ENCODE measurements at regions not wholly inside any gene's neighbourhood (a gene's known extent, or its start where the extent isn't known, plus 50 kb on each side); places are given as distances from the start of the nearest gene placed in this dataset.

DNA sequence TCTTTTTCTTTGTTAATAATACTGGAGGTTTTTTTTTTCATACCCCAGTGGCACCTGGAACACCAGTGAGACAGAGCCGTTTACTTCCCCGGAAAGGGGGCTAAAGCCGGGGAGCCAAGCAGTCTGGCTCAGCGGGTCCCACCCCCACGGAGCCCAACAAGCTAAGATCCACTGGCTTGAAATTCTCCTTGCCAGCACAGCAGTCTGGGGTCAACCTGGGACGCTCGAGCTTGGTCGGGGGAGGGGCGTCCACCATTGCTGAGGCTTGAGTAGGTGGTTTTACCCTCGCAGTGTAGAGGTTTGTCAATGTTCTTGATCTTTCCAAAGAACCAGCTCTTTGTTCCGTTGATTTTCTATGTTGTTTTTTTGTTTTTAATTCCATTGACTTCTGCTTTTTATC lies 94.6 kb upstream of the DIAPH3 start:
- H3K27me3 ChIP-seq (replicated peaks in 1 of 4; ENCODE audit: control extremely low read depth in 1 of 4, control insufficient read depth in 3 of 4, insufficient read depth in 4 of 4, low read length in 3 of 4) = peaks cover 0 to 5% (median 0%) of the 10 kb centered on the region in 4 experiments
- no peak overlapping the region for H3K4me2 ChIP-seq (replicated peaks; ENCODE audit: low read depth, low read length, poor library complexity, severe bottlenecking)
- H3K27ac ChIP-seq (ENCODE audit: low read length in 2 of 2) = no peak overlapping the region
- no peak overlapping the region for H3K4me3 ChIP-seq (ENCODE audit: control extremely low read depth in 1 of 5, extremely low read depth in 1 of 5, insufficient read depth in 1 of 5, low read depth in 2 of 5, low read length in 4 of 5)
- no peak overlapping the region for H2AFZ ChIP-seq (ENCODE audit: insufficient read depth, low read depth, low read length, poor library complexity, severe bottlenecking)
- H3K9me3 ChIP-seq (ENCODE audit: control extremely low read depth in 1 of 3, control insufficient read depth in 2 of 3, insufficient read depth in 1 of 3, low read length in 2 of 3) = peaks cover 0 to 3% (median 0%) of the 10 kb centered on the region in 3 donors
- Mint-ChIP-seq H3K4me3 (no peak overlapping the region), H3K27ac (no peak overlapping the region), H3K4me1 (no peaks in the 10 kb centered on the region), H3K27me3 (peaks cover 13% of the 10 kb centered on the region), H3K9me3 (ENCODE audit: insufficient read depth) (no peaks in the 10 kb centered on the region)
- H3K9ac ChIP-seq (ENCODE audit: low read length) = no peak overlapping the region
- no peaks in the 10 kb centered on the region for H3K79me2 ChIP-seq (ENCODE audit: control insufficient read depth, insufficient read depth, low read length)
- DNase-seq (no peak), ATAC-seq (ENCODE audit: low read depth) (no peak)
- POLR2A ChIA-PET = no interaction called here
- intact Hi-C loops (cut with micrococcal nuclease) = no loop called here
- no peaks in the 10 kb centered on the region for H4K20me1 ChIP-seq (ENCODE audit: control insufficient read depth, insufficient read depth, low read length, poor library complexity, severe bottlenecking)
- 89% methylated on average over 5 of the region's 11 CpGs for WGBS (ENCODE audit: insufficient coverage)
- no peaks in the 10 kb centered on the region for H3K4me1 ChIP-seq (ENCODE audit: control insufficient read depth in 2 of 2, insufficient read depth in 2 of 2, low read length in 2 of 2)
- H3K36me3 ChIP-seq (replicated peaks in 1 of 2; ENCODE audit: control extremely low read depth in 1 of 2, control insufficient read depth in 1 of 2, extremely low read depth in 1 of 2, insufficient read depth in 2 of 2, low read length in 1 of 2) = no peaks in the 10 kb centered on the region
- CTCF ChIA-PET = no interaction called here
- TF ChIP-seq CTCF (IDR thresholded peaks at IDR 0.05) (no peak), EZH2 (IDR thresholded peaks at IDR 0.05; ENCODE audit: borderline replicate concordance, insufficient read depth, low read depth, low read length, poor library complexity, severe bottlenecking) (no peak)

- H3K27ac Mint-ChIP-seq = no peak overlapping the region
- POLR2A ChIA-PET = no interaction called here
Measured at GRCh38 chr13:60260440-60260839, 96.7 kb upstream of the DIAPH3 start.

More at GRCh38 chr13:60260440-60260839, 96.7 kb upstream of the DIAPH3 start:
- Histone ChIP-seq H3K9me3 (ENCODE audit: control extremely low read depth in 1 of 3, control insufficient read depth in 2 of 3, insufficient read depth in 1 of 3, low read length in 2 of 3) (peaks cover 0 to 3% (median 0%) of the 10 kb centered on the region in 3 donors), H4K20me1 (ENCODE audit: control insufficient read depth, insufficient read depth, low read length, poor library complexity, severe bottlenecking) (no peaks in the 10 kb centered on the region), H3K4me2 (replicated peaks; ENCODE audit: low read depth, low read length, poor library complexity, severe bottlenecking) (no peak overlapping the region), H3K27ac (ENCODE audit: low read length in 2 of 2) (no peak overlapping the region), H3K36me3 (replicated peaks in 1 of 2; ENCODE audit: control extremely low read depth in 1 of 2, control insufficient read depth in 1 of 2, extremely low read depth in 1 of 2, insufficient read depth in 2 of 2, low read length in 1 of 2) (no peaks in the 10 kb centered on the region), H3K27me3 (replicated peaks in 1 of 4; ENCODE audit: control extremely low read depth in 1 of 4, control insufficient read depth in 3 of 4, insufficient read depth in 4 of 4, low read length in 3 of 4) (peaks cover 0 to 7% (median 0%) of the 10 kb centered on the region in 4 experiments), H3K4me3 (ENCODE audit: control extremely low read depth in 1 of 5, extremely low read depth in 1 of 5, insufficient read depth in 1 of 5, low read depth in 2 of 5, low read length in 4 of 5) (no peak overlapping the region), H2AFZ (ENCODE audit: insufficient read depth, low read depth, low read length, poor library complexity, severe bottlenecking) (no peak overlapping the region), H3K4me1 (ENCODE audit: control insufficient read depth in 2 of 2, insufficient read depth in 2 of 2, low read length in 2 of 2) (no peaks in the 10 kb centered on the region), H3K9ac (ENCODE audit: low read length) (no peak overlapping the region), H3K79me2 (ENCODE audit: control insufficient read depth, insufficient read depth, low read length) (no peaks in the 10 kb centered on the region)
- ATAC-seq (ENCODE audit: low read depth) (no peak), DNase-seq (no peak)
- intact Hi-C loops (cut with micrococcal nuclease) = no loop called here
- H3K4me1 Mint-ChIP-seq = no peaks in the 10 kb centered on the region
- H3K4me3 Mint-ChIP-seq = no peak overlapping the region
- TF ChIP-seq EZH2 (IDR thresholded peaks at IDR 0.05; ENCODE audit: borderline replicate concordance, insufficient read depth, low read depth, low read length, poor library complexity, severe bottlenecking) (no peak), CTCF (IDR thresholded peaks at IDR 0.05) (no peak)
- peaks cover 14% of the 10 kb centered on the region for H3K27me3 Mint-ChIP-seq
- WGBS (ENCODE audit: insufficient coverage) = 81% methylated on average over 3 of the region's 4 CpGs
- no peaks in the 10 kb centered on the region for H3K9me3 Mint-ChIP-seq (ENCODE audit: insufficient read depth)
- CTCF ChIA-PET = no interaction called here

All from B cell (primary cell).